Peyer's patch (tissue), 4 donors: ENCODE measurements at regions not wholly inside any gene's neighbourhood (a gene's known extent, or its start where the extent isn't known, plus 50 kb on each side); places are given as distances from the start of the nearest gene placed in this dataset.

Source experiments
- POLR2A ChIP-seq, 2 donors: fragments of 450-650 bp; IDR thresholded peaks; one replicate each; pipeline ENCODE4 v1.5.1; 2017; ENCODE audit warnings: antibody characterized with exemption in 2 of 2, mild to moderate bottlenecking in 2 of 2, moderate library complexity in 2 of 2
- TF ChIP-seq, protein P1 (sequence below), 6 experiments: fragments of 450-650 bp in 4 of 6; fragments of 200-600 bp in 2 of 6; sonication (generic) in 1 of 6; IDR thresholded peaks; one replicate each; pipeline ENCODE4 v1.5.1; 2017 to 2019; ENCODE audit warnings: antibody characterized with exemption in 6 of 6, mild to moderate bottlenecking in 3 of 6, moderate library complexity in 1 of 6

GRCh38 chr11:104219096-104219495 is 55.1 kb upstream of the PDGFD start:
- TF ChIP-seq, protein P1, sequence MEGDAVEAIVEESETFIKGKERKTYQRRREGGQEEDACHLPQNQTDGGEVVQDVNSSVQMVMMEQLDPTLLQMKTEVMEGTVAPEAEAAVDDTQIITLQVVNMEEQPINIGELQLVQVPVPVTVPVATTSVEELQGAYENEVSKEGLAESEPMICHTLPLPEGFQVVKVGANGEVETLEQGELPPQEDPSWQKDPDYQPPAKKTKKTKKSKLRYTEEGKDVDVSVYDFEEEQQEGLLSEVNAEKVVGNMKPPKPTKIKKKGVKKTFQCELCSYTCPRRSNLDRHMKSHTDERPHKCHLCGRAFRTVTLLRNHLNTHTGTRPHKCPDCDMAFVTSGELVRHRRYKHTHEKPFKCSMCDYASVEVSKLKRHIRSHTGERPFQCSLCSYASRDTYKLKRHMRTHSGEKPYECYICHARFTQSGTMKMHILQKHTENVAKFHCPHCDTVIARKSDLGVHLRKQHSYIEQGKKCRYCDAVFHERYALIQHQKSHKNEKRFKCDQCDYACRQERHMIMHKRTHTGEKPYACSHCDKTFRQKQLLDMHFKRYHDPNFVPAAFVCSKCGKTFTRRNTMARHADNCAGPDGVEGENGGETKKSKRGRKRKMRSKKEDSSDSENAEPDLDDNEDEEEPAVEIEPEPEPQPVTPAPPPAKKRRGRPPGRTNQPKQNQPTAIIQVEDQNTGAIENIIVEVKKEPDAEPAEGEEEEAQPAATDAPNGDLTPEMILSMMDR (IDR thresholded peaks at IDR 0.05): no peak
- no peak for TF ChIP-seq POLR2A (IDR thresholded peaks at IDR 0.05)
